Erythroblast (primary cell): ENCODE measurements at regions not wholly inside any gene's neighbourhood (a gene's known extent, or its start where the extent isn't known, plus 50 kb on each side); places are given as distances from the start of the nearest gene placed in this dataset.

Source experiments
- GATA1 ChIP-seq: IDR thresholded peaks from 2 replicates; pipeline ENCODE4 v1.6.1; 2011; ENCODE audit warnings: low read depth, mild to moderate bottlenecking, control low read depth, low read length, moderate library complexity
- POLR2A ChIP-seq: IDR thresholded peaks from 2 replicates; pipeline ENCODE4 v1.6.1; 2011; ENCODE audit warnings: mild to moderate bottlenecking, low read length

DNA sequence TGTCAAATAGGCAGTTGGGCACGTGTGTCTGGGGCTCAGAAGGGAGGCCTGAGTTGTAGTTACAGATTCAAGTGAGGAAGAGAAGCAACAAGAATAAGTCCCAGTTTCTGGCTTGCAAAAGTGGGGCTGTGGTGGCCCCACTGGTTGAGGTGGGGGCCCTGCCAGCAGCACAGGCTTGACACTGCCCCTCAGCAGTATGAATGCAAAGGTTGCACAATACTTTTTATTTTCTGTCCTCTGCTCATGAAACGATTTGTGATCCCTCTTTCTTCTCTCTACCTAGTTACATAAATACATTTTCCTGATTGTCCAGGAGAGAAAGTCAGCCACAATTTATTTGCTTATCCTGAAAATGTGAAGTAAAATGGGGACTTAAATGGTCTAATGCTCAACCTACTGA, 577.8 kb downstream of the AACS start:
- no peak for TF ChIP-seq POLR2A
- TF ChIP-seq GATA1, result no peak
